ENCODE measurements at regions not wholly inside any gene's neighbourhood (a gene's known extent, or its start where the extent isn't known, plus 50 kb on each side); places are given as distances from the start of the nearest gene placed in this dataset.

GRCh38 chr13:74193391-74193790 is 59.2 kb upstream of the KLF12 start:
- TF ChIP-seq, protein P1, sequence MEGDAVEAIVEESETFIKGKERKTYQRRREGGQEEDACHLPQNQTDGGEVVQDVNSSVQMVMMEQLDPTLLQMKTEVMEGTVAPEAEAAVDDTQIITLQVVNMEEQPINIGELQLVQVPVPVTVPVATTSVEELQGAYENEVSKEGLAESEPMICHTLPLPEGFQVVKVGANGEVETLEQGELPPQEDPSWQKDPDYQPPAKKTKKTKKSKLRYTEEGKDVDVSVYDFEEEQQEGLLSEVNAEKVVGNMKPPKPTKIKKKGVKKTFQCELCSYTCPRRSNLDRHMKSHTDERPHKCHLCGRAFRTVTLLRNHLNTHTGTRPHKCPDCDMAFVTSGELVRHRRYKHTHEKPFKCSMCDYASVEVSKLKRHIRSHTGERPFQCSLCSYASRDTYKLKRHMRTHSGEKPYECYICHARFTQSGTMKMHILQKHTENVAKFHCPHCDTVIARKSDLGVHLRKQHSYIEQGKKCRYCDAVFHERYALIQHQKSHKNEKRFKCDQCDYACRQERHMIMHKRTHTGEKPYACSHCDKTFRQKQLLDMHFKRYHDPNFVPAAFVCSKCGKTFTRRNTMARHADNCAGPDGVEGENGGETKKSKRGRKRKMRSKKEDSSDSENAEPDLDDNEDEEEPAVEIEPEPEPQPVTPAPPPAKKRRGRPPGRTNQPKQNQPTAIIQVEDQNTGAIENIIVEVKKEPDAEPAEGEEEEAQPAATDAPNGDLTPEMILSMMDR (IDR thresholded peaks at IDR 0.05; ENCODE audit: insufficient read depth, low read length, poor library complexity, severe bottlenecking): no peak
- TF ChIP-seq EZH2phosphoT487 (conservative IDR thresholded peaks at IDR 0.05; ENCODE audit: low read length): no peak

All from SU-DHL-6 (cell line).